PFSK-1 (cell line): ENCODE measurements at regions not wholly inside any gene's neighbourhood (a gene's known extent, or its start where the extent isn't known, plus 50 kb on each side); places are given as distances from the start of the nearest gene placed in this dataset.

Experiments
- POLR2AphosphoS5 ChIP-seq: IDR thresholded peaks from 2 replicates; pipeline ENCODE4 v1.6.1; 2012; ENCODE audit warnings: low read depth, mild to moderate bottlenecking, control low read depth, low read length, moderate library complexity
- SIN3A ChIP-seq: IDR thresholded peaks from 2 replicates; pipeline ENCODE4 v1.6.1; 2012; ENCODE audit warnings: mild to moderate bottlenecking, low read length, moderate library complexity, borderline replicate concordance; ENCODE audit not compliant: insufficient read depth
- TF ChIP-seq, protein P1 (sequence below), 2 experiments: IDR thresholded peaks; 2 replicates each; pipeline versions ENCODE4 v1.6.1 to v1.8.0; 2011 to 2012; ENCODE audit warnings: low read depth in 2 of 2, low read length in 2 of 2, control low read depth in 1 of 2, inconsistent platforms in 1 of 2, mild to moderate bottlenecking in 1 of 2, moderate library complexity in 1 of 2; ENCODE audit not compliant: insufficient read depth in 1 of 2

DNA sequence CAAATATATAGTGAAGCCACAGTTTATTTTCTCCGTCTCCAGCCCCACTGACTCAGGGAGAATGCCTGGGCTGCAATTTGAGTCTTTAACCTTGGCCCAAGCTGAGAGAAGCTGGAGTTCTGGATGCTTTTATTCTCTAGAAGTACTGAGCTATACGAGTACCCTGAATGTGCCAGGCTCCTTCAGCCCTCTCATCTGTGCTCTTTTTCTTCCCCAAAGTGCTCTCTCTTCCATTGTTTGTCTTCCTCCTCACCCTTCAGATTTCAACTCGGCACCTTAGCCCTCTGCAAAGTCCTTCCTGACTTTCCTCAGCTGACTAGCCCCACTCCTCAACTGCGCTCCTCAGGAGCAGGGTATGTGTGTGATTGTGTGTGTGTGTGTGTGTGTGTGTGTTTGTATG lies 75.6 kb upstream of the AGBL1 start:
- TF ChIP-seq, protein P1, sequence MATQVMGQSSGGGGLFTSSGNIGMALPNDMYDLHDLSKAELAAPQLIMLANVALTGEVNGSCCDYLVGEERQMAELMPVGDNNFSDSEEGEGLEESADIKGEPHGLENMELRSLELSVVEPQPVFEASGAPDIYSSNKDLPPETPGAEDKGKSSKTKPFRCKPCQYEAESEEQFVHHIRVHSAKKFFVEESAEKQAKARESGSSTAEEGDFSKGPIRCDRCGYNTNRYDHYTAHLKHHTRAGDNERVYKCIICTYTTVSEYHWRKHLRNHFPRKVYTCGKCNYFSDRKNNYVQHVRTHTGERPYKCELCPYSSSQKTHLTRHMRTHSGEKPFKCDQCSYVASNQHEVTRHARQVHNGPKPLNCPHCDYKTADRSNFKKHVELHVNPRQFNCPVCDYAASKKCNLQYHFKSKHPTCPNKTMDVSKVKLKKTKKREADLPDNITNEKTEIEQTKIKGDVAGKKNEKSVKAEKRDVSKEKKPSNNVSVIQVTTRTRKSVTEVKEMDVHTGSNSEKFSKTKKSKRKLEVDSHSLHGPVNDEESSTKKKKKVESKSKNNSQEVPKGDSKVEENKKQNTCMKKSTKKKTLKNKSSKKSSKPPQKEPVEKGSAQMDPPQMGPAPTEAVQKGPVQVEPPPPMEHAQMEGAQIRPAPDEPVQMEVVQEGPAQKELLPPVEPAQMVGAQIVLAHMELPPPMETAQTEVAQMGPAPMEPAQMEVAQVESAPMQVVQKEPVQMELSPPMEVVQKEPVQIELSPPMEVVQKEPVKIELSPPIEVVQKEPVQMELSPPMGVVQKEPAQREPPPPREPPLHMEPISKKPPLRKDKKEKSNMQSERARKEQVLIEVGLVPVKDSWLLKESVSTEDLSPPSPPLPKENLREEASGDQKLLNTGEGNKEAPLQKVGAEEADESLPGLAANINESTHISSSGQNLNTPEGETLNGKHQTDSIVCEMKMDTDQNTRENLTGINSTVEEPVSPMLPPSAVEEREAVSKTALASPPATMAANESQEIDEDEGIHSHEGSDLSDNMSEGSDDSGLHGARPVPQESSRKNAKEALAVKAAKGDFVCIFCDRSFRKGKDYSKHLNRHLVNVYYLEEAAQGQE (IDR thresholded peaks at IDR 0.05; ENCODE audit: insufficient read depth in 1 of 2, low read depth in 2 of 2, low read length in 2 of 2) = no peak
- TF ChIP-seq SIN3A (no peak), POLR2AphosphoS5 (no peak)
